Fibroblast of the conjunctiva (primary cell): ENCODE measurements at regions not wholly inside any gene's neighbourhood (a gene's known extent, or its start where the extent isn't known, plus 50 kb on each side); places are given as distances from the start of the nearest gene placed in this dataset.
"Not testable (repeated sequence)": the region's sequence is repeated elsewhere in the genome, so short reads cannot be mapped to it uniquely, and the experiment has no call there.

ENCODE experiments used
- DNase-seq: peaks from one replicate; pipeline ENCODE4 v3.0.0-alpha.2; 2010; ENCODE audit warnings: low read depth

DNA sequence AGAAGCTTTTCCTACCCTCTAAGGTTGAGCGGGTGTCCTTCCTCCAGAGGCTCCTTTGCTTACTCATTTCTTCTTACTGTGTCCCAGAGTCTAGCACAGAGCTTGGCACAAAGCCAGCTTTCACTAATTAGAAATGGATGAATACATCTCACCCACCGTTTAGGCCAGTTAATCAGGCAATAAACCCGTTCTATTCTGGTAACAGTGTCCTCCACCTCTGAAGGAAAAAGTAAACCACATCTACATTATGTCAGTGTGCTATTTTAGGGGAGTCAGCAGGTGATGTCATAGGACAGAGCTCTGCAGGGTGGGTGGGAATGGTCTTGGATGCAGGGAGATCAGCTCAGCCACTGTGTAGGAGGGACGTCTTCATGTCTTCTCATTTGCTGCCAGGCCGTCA is 109.2 kb downstream of the OSTF1 start:
- DNase-seq, result no peak

GRCh38 chr9:75198436-75198835 is 110.1 kb downstream of the OSTF1 start:
- no peak for DNase-seq

GRCh38 chr9:75200892-75201470 is 112.7 kb downstream of the OSTF1 start:
- peak; percentile 28 for DNase-seq

GRCh38 chr9:75201480-75202209 is 113.3 kb downstream of the OSTF1 start:
- no peak for DNase-seq

DNA sequence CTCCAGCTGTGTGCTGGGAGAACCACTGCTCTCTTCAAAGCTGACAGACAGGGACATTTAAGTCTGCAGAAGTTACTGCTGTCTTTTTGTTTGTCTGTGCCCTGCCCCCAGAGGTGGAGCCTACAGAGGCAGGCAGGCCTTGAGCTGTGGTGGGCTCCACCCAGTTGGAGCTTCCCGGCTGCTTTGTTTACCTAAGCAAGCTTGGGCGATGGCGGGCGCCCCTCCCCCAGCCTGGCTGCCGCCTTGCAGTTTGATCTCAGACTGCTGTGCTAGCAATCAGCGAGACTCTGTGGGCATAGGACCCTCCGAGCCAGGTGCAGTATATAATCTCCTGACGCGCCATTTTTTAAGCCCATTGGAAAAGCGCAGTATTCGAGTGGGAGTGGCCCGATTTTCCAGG is 119.7 kb downstream of the OSTF1 start:
- not testable (repeated sequence) for DNase-seq

DNA sequence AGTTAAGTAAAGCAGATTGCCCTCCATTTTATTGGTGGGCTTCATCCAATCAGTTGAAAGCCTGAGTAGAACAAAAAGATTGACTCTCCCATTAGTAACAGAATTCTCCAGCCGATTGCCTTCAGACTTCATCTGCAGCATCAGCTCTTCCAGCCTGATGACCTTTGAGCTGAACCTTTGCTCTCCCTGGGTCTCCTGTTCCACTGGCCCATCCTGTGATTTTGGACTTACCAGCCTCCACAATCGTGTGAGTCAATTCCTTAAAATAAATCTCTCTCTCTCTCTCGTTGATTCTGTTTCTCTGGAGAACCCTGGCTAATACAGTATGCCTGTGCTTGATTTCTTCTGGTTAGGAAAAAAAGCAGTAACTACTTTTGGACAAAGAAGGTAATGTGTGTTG is 121.9 kb downstream of the OSTF1 start:
- DNase-seq, result no peak

- DNase-seq, result no peak
Measured at GRCh38 chr9:75213765-75214164, 125.5 kb downstream of the OSTF1 start.

GRCh38 chr9:75226403-75227139 is 138.3 kb downstream of the OSTF1 start:
- no peak for DNase-seq

DNA sequence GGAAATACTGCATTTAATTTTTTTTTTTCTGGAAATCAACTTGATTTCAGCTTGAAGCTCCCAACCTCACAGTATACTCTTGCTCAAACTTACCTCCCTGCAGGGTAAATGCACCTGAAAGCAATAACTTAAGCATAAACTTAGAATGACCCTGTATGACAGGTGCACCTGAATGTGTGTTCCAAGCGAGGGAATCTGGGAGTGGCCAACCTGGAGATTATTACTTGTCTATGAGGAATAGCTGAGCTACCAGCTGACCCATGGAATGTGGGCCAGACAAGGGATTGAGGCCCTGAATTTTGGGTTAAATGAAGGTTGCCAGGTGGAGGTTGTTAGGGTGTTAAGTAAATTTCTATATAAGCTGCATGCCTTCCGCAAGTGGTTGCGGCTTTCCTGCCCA is 140.6 kb downstream of the OSTF1 start:
- DNase-seq, result no peak

DNA sequence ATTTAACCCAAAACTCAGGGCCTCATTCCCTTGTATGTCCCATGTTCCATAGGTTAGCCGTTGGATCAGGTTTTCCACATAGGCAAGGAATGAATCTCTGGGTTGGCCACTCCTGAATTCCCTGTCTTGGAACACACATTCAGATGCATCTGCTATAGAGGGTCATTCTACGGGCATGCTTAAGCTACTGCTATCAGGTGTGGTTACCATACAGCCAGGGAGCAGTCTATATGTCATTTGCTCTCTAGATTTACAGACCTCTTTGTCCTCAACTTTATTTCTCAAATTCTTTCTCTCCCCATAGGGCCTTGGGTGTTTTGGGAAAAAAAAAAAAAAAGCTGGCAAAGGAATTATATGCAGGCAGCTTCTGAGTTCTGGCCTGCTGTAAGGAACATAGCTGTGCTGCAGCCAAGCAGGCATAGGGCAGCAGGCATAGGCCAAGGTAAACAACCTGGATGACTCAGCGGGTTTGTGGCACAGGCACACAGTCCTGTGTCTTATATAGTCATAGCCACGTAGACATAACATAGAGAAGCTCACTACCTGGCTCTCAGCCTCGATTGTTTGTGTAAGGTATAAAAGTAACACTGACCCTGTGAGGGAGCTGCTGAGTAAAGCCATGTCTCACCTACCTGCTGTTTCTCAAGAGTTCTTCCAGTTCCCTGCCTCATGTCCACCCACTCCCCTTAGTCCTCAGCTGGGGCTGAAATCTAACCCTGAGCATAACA is 141.5 kb downstream of the OSTF1 start:
- no peak for DNase-seq

DNA sequence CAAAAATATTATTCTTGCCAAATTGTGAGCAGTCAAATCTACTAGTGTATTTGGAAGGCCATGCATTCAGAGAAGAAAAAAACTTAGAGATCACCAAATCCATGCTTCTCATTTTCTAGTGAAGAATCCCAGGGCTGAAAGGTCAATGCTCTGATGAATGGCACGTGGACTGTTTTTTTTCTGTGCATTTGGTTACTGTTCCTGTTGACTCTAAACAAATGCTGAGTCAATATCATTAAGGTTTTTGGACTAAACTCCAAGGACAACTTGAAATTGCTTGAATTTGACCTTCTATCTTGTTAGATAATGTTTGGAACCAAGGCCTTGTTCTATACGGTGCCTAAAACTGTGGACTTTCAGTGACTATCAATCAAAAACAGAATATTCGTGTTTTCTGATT is 142.2 kb downstream of the OSTF1 start:
- DNase-seq, result no peak

DNA sequence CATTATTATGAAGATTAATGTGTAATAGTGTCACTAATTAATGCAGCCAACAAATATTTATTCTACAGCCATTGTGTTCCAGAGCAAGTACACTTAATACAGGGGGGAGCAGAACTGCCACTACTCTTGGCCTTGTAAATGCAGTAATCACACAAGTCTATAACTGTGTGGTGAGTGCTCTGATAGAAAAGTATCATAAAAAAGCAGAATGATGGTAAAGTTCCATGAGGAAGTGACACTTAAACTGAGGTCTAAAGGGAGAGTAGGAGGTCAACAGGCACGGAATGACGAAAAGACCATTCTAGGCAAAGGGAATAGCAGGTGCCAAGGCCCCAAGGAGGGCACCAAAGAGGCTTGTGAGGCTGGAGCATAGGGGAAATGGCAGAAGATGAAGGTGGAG is 142.9 kb downstream of the OSTF1 start:
- DNase-seq, result no peak

DNA sequence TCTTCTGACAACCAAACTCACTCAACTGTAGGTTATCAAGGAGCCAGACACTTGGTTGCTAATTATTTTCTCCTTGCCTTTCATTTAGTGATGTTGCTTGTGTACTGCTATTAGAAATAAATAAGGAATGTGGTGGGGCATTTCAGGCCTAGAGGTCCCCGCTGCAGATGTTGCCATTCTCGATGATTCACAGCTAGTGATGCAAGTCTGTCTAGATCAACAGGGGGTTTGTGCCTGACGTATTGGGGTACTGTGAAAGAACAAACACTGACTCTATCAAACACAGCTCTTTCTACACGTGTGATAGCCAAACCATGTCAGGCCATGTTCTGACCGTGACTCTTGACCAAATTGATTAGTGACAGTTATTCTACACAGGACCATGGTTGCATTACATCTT is 144.7 kb downstream of the OSTF1 start:
- DNase-seq, result no peak

DNA sequence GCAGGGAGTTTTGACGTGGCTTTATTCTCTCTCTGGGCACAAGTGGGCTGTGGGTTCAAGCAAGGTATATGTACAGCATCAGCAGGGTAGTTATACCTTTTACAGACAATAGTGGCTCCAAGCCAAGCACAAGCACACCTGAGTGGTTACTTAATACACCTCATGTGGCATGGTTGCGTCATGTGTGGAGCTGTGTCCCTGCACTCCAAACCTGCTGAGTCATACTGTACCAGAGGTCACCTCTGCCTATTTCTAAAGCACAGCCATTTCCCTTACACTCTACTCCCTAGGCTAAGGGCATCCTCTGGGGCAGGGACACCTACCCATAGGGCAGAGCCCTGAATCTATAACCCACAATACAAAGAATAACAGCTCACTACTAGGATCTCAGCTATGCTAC is 147.3 kb downstream of the OSTF1 start:
- DNase-seq, result no peak

DNA sequence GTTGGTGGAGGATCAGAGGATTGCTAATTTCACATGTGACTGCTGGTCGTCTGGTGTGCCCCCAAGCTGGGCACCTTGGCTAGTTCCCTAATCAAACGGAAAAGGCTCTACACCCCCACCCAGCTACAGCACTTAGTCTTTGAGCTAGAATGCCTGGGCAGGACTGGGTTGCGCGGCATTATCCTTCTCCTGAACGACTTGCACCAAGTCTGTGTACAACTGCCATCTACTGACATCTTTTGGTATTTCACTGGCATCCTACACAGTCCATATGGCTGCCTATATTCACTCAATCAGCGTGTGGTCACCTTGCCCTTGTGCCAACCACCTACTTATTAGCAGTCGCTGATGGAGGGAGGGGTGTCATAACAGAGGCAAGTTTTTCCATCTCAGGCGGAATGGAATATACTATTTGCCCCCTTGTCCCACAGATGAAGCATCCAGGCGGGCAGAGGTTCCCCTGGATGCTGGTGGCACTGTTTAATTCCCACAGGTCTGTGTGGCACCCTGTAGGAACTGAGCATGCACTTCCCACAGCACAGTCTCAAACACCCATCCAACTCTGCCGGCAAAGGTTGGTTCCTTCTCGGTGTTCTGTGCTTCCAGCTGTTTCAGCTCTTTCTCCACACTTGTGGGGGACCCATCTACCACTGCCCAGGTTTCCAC is 150.1 kb downstream of the OSTF1 start:
- DNase-seq, result peak; percentile 20

GRCh38 chr9:75239176-75239575 is 150.9 kb downstream of the OSTF1 start:
- DNase-seq, result no peak

DNA sequence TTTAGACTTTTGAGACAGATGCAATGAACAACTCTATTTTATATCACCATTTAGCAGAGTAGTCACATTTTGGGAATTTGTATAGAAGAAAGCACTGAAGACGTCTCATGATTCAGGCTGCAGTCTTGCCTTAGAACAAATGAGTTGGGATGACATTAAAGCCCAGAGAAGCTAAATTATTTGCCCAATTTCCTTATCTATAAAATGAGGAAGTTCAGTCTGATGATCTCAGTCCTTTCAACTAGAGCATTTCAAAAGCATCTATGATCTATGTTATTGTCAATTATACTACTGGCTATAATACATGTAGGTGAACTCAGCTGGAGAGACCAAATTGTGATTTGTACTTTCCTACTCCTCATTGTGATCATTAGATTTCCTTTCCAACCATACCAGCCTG is 154.1 kb downstream of the OSTF1 start:
- no peak for DNase-seq

GRCh38 chr9:75246949-75247348 is 158.6 kb downstream of the OSTF1 start:
- no peak for DNase-seq

DNA sequence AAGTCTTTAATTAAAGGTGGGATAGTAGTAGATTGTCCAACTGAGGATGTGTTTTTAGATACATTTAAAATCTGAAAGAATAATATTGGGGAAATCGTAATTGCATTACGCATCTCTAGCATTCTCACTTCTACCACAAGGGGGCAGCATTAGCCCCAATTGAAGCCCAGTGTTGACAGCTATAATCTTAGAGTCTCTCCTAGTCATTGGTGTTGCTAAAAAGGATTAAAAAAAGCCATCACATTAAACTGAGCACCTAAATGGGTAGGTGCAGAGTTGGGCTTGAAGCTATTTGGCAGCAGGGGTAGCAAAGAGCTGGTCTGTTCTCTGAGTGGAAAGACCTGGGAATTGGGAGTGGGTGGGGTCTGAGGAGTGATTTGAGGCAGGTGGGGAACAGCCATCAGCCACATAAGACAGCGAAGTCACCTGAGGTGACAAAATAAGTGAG is 177.2 kb downstream of the OSTF1 start:
- peak; percentile 12 for DNase-seq

GRCh38 chr9:75269197-75269596 is 180.9 kb downstream of the OSTF1 start:
- DNase-seq, result no peak

GRCh38 chr9:75273055-75273454 is 184.7 kb downstream of the OSTF1 start:
- not testable (repeated sequence) for DNase-seq

- no peak for DNase-seq
Measured at GRCh38 chr9:75274781-75275180, 186.5 kb downstream of the OSTF1 start.
